Calu3 (cell line): ENCODE measurements at regions not wholly inside any gene's neighbourhood (a gene's known extent, or its start where the extent isn't known, plus 50 kb on each side); places are given as distances from the start of the nearest gene placed in this dataset.

Experiments
- BruUV-seq: library from RNA; stranded (reverse); fragments of 400-500 nt; replicated peaks from 2 replicates; lab custom pipeline; 2021; lab: Mats Ljungman, UMichigan
- CTCF ChIA-PET: fragments of 300-600 bp; sonication (Branson Sonifier 250); formaldehyde crosslinking; loops from one replicate; lab custom pipeline; 2022; ENCODE audit warnings: antibody characterized with exemption; lab: Charles Lee
- DNase-seq: peaks from one replicate; pipeline ENCODE4 v3.0.0; 2022
- H3K27ac Mint-ChIP-seq: one replicate; pipeline ENCODE4 v1.8.0; 2022; ENCODE audit warnings: mixed read lengths; ENCODE audit not compliant: unreplicated experiment
- H3K27me3 Mint-ChIP-seq: one replicate; pipeline ENCODE4 v1.8.0; 2022; ENCODE audit warnings: mixed read lengths; ENCODE audit not compliant: unreplicated experiment
- H3K36me3 Mint-ChIP-seq: one replicate; pipeline ENCODE4 v1.8.0; 2022; ENCODE audit warnings: mild to moderate bottlenecking, moderate library complexity, mixed read lengths; ENCODE audit not compliant: insufficient read depth, unreplicated experiment
- H3K4me1 Mint-ChIP-seq: one replicate; pipeline ENCODE4 v1.8.0; 2022; ENCODE audit warnings: mild to moderate bottlenecking, low read depth, mixed read lengths; ENCODE audit not compliant: unreplicated experiment
- H3K4me3 Mint-ChIP-seq: one replicate; pipeline ENCODE4 v1.8.0; 2022; ENCODE audit warnings: mild to moderate bottlenecking, low read depth, moderate library complexity, mixed read lengths; ENCODE audit not compliant: unreplicated experiment
- H3K9me3 Mint-ChIP-seq: one replicate; pipeline ENCODE4 v1.8.0; 2022; ENCODE audit warnings: low read depth, mixed read lengths; ENCODE audit not compliant: unreplicated experiment
- intact Hi-C: fragments of 100-400 bp; cut with micrococcal nuclease; formaldehyde crosslinking; loops from one replicate; pipeline ENCODE4 v1.10.0; 2022; ENCODE audit not compliant: unreplicated experiment
- TF ChIP-seq, protein P1 (sequence below): fragments of 200-600 bp; IDR thresholded peaks from one replicate; pipeline ENCODE4 v1.8.0; 2022; ENCODE audit warnings: antibody characterized with exemption; ENCODE audit not compliant: unreplicated experiment

- peaks cover 21% of the 10 kb centered on the region for H3K4me1 Mint-ChIP-seq
- intact Hi-C loops, result no loop called here
- H3K9me3 Mint-ChIP-seq, result peaks cover 6% of the 10 kb centered on the region
- no peaks in the 10 kb centered on the region for H3K36me3 Mint-ChIP-seq
- H3K27ac Mint-ChIP-seq, result no peak overlapping the region
- CTCF ChIA-PET, result interaction anchor here (1.5 to 1.7 kb wide), 2 partner anchors 11 to 21 kb away, joined by 4 to 5 read pairs; no protein-coding TSS in a partner anchor
- no peaks in the 10 kb centered on the region for H3K27me3 Mint-ChIP-seq
- BruUV-seq, result no TSS peak
- TF ChIP-seq, protein P1, sequence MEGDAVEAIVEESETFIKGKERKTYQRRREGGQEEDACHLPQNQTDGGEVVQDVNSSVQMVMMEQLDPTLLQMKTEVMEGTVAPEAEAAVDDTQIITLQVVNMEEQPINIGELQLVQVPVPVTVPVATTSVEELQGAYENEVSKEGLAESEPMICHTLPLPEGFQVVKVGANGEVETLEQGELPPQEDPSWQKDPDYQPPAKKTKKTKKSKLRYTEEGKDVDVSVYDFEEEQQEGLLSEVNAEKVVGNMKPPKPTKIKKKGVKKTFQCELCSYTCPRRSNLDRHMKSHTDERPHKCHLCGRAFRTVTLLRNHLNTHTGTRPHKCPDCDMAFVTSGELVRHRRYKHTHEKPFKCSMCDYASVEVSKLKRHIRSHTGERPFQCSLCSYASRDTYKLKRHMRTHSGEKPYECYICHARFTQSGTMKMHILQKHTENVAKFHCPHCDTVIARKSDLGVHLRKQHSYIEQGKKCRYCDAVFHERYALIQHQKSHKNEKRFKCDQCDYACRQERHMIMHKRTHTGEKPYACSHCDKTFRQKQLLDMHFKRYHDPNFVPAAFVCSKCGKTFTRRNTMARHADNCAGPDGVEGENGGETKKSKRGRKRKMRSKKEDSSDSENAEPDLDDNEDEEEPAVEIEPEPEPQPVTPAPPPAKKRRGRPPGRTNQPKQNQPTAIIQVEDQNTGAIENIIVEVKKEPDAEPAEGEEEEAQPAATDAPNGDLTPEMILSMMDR, result no peak
- DNase-seq, result no peak
- no peak overlapping the region for H3K4me3 Mint-ChIP-seq
Measured at GRCh38 chr5:57349214-57349613, 133.4 kb downstream of the ACTBL2 start.

DNA sequence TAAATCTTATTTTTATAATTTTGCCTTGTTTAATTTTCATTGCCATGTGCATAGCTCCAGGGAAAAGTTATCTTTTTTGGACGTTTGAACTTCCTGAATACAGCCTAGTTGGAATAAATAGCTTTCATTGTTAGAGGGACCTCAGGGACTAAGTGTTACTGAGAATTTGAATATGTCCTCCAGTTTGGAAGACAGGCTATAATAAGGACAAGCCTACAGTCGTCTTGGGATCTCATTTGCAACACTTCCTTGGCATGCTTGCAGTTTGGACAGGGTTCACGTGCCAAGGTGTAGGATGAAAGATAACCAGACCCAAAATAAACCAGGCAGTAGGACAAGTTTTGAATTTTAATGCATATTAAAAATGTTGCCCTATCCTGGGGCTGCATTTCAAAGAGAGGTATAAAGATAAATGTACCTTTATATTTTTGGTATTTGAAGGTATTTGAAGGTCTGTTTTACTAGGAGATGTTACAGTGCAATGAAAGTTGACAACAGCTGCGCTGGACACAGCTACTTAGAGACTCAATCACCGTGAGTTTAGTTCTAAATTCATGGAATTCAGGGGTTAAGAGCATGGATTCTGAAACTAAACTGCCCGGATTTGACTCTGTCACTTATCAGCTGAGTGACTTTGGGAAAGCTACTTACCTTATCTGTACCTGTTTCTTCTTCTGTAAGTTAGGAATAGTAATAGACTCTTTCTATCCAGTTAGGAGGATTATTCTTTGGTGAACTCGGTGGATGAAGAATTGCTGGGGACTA, 134.1 kb downstream of the ACTBL2 start:
- no TSS peak for BruUV-seq
- H3K4me1 Mint-ChIP-seq, result peaks cover 21% of the 10 kb centered on the region
- no peak overlapping the region for H3K27ac Mint-ChIP-seq
- TF ChIP-seq, protein P1, result no peak
- H3K27me3 Mint-ChIP-seq, result no peaks in the 10 kb centered on the region
- intact Hi-C loops, result no loop called here
- peaks cover 6% of the 10 kb centered on the region for H3K9me3 Mint-ChIP-seq
- DNase-seq, result no peak
- CTCF ChIA-PET, result interaction anchor here (1.5 to 1.7 kb wide), 2 partner anchors 10 to 22 kb away, joined by 4 to 5 read pairs; no protein-coding TSS in a partner anchor
- no peak overlapping the region for H3K4me3 Mint-ChIP-seq
- H3K36me3 Mint-ChIP-seq, result no peaks in the 10 kb centered on the region

DNA sequence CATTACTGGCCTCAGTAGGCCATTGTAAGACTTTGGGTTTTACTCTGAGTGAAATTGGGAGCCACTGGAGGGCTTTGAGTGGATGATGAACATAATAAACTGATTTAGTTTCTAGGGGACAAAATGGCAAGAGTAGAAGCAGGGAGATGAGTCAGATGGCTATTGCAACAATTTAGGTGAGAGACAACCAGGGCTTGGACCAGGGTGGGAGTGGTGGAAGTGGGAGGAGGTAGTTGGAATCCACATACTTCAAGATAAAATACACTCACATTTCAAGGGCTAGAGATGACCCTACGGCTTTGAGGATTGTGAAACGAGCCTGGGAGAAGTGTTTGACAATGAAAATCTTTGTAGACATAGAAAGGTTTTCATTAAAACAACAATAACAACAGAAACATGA, 136.3 kb downstream of the ACTBL2 start:
- Mint-ChIP-seq H3K27ac (no peak overlapping the region), H3K4me1 (peaks cover 21% of the 10 kb centered on the region), H3K9me3 (peaks cover 6% of the 10 kb centered on the region), H3K36me3 (no peaks in the 10 kb centered on the region), H3K27me3 (no peaks in the 10 kb centered on the region), H3K4me3 (no peak overlapping the region)
- TF ChIP-seq, protein P1, result no peak
- BruUV-seq, result no TSS peak
- intact Hi-C loops, result no loop called here
- no peak for DNase-seq
- CTCF ChIA-PET, result no interaction called here

GRCh38 chr5:57341380-57341979, 141.1 kb downstream of the ACTBL2 start:
- Mint-ChIP-seq H3K27ac (peak overlapping the region; percentile 44), H3K9me3 (peaks cover 6% of the 10 kb centered on the region), H3K4me3 (no peak overlapping the region), H3K27me3 (no peaks in the 10 kb centered on the region), H3K36me3 (no peaks in the 10 kb centered on the region), H3K4me1 (peaks cover 12% of the 10 kb centered on the region)
- CTCF ChIA-PET, result no interaction called here
- no peak for DNase-seq
- intact Hi-C loops, result no loop called here
- BruUV-seq, result no TSS peak
- TF ChIP-seq, protein P1, result no peak
